NCI-H2081 (cell line): ENCODE measurements at regions not wholly inside any gene's neighbourhood (a gene's known extent, or its start where the extent isn't known, plus 50 kb on each side); places are given as distances from the start of the nearest gene placed in this dataset.

Experiments used
- DNase-seq, 2 experiments: peaks; one replicate each; lab custom pipeline; 2025; lab: John Stamatoyannopoulos, UW

GRCh38 chr7:17481118-17481517 is 182.7 kb downstream of the AHR start:
- no peak for DNase-seq

- no peak for DNase-seq
Observed at GRCh38 chr7:17485368-17485767, 186.9 kb downstream of the AHR start.

- DNase-seq = no peak
Observed at GRCh38 chr7:17485904-17486303, 187.5 kb downstream of the AHR start.

GRCh38 chr7:17486835-17487234 is 188.4 kb downstream of the AHR start:
- no peak for DNase-seq

GRCh38 chr7:17487343-17487742 is 188.9 kb downstream of the AHR start:
- no peak for DNase-seq

GRCh38 chr7:17488829-17489228 is 190.4 kb downstream of the AHR start:
- peak; percentile 67 to 87 for DNase-seq

- DNase-seq = no peak
Observed at GRCh38 chr7:17489961-17490360, 191.5 kb downstream of the AHR start.

- DNase-seq = no peak
Observed at GRCh38 chr7:17490825-17491224, 192.4 kb downstream of the AHR start.

- DNase-seq = no peak
Observed at GRCh38 chr7:17492437-17492836, 194.0 kb downstream of the AHR start.

- no peak for DNase-seq
Observed at GRCh38 chr7:17493446-17493845, 195.0 kb downstream of the AHR start.

GRCh38 chr7:17495655-17496394 is 197.4 kb downstream of the AHR start:
- DNase-seq = no peak

GRCh38 chr7:17497136-17497535 is 198.7 kb downstream of the AHR start:
- no peak for DNase-seq

- no peak for DNase-seq
Observed at GRCh38 chr7:17497549-17498167, 199.2 kb downstream of the AHR start.

GRCh38 chr7:17498230-17498629 is 199.8 kb downstream of the AHR start:
- DNase-seq = no peak

GRCh38 chr7:17500736-17501135 is 202.3 kb downstream of the AHR start:
- no peak for DNase-seq

GRCh38 chr7:17501441-17502212 is 203.2 kb downstream of the AHR start:
- no peak for DNase-seq

GRCh38 chr7:17502213-17503060 is 204.0 kb downstream of the AHR start:
- DNase-seq = peak; percentile 29 to 45

- peak in 1 of 2 experiments; percentile 47 for DNase-seq
Observed at GRCh38 chr7:17506095-17506494, 207.6 kb downstream of the AHR start.

GRCh38 chr7:17506596-17506995 is 208.1 kb downstream of the AHR start:
- no peak for DNase-seq

- DNase-seq = no peak
Observed at GRCh38 chr7:17507717-17508116, 209.3 kb downstream of the AHR start.

- peak in 1 of 2 experiments; percentile 49 for DNase-seq
Observed at GRCh38 chr7:17512181-17512675, 213.8 kb downstream of the AHR start.

- DNase-seq = no peak
Observed at GRCh38 chr7:17516771-17517170, 218.3 kb downstream of the AHR start.
